ENCODE measurements at regions not wholly inside any gene's neighbourhood (a gene's known extent, or its start where the extent isn't known, plus 50 kb on each side); places are given as distances from the start of the nearest gene placed in this dataset.

- Histone ChIP-seq H3K4me1 (ENCODE audit: control insufficient read depth, insufficient read depth, low read length) (no peaks in the 10 kb centered on the region), H3K9me3 (ENCODE audit: control insufficient read depth, insufficient read depth, low read depth, low read length) (no peaks in the 10 kb centered on the region), H3K36me3 (ENCODE audit: control insufficient read depth, insufficient read depth, low read length) (no peaks in the 10 kb centered on the region), H3K4me3 (ENCODE audit: low read depth in 2 of 2, low read length in 2 of 2) (no peak overlapping the region), H3K27ac (ENCODE audit: low read length) (no peak overlapping the region), H3K27me3 (ENCODE audit: control insufficient read depth, insufficient read depth, low read length) (no peaks in the 10 kb centered on the region; the same call in 1 of the 2 replicates)
- DNase-seq (ENCODE audit: low read depth, low spot score) (no peak), ATAC-seq (no peak)
- in situ Hi-C loops (cut with HindIII; ENCODE audit: low pct_unique_long_range_greater_than_20kb, low sequenced_read_pairs) (no loop called here), intact Hi-C loops (cut with micrococcal nuclease; ENCODE audit: unreplicated experiment) (no loop called here)
- no TSS peak for BruUV-seq (replicated peaks)
- POLR2A ChIA-PET: no interaction called here
- CTCF ChIA-PET: no interaction called here
- no peak for TF ChIP-seq REST (IDR thresholded peaks at IDR 0.05; ENCODE audit: insufficient read depth in 1 of 2, low read depth in 2 of 2, low read length in 1 of 2)
Observed at GRCh38 chr10:62919776-62920175, 103.6 kb upstream of the EGR2 start.

GRCh38 chr10:62917475-62918238, 101.5 kb upstream of the EGR2 start:
- TF ChIP-seq SIN3A (IDR thresholded peaks at IDR 0.05; ENCODE audit: borderline replicate concordance, insufficient read depth, low read depth, low read length) (no peak), TCF7L2 (IDR thresholded peaks at IDR 0.05; ENCODE audit: low read depth, low read length) (no peak), REST (IDR thresholded peaks at IDR 0.05; ENCODE audit: insufficient read depth in 1 of 2, low read depth in 2 of 2, low read length in 1 of 2) (no peak), CTCF (IDR thresholded peaks at IDR 0.05) (no peak), POLR2AphosphoS5 (IDR thresholded peaks at IDR 0.05; ENCODE audit: low read depth, low read length) (no peak)
- in situ Hi-C loops (cut with HindIII; ENCODE audit: low pct_unique_long_range_greater_than_20kb, low sequenced_read_pairs): no loop called here
- Histone ChIP-seq H3K27me3 (ENCODE audit: control insufficient read depth, insufficient read depth, low read length) (no peaks in the 10 kb centered on the region; the same call in 1 of the 2 replicates), H3K4me1 (ENCODE audit: control insufficient read depth, insufficient read depth, low read length) (no peaks in the 10 kb centered on the region), H3K36me3 (ENCODE audit: control insufficient read depth, insufficient read depth, low read length) (no peaks in the 10 kb centered on the region), H3K27ac (ENCODE audit: low read length) (no peak overlapping the region), H3K9me3 (ENCODE audit: control insufficient read depth, insufficient read depth, low read depth, low read length) (no peaks in the 10 kb centered on the region), H3K4me3 (ENCODE audit: low read depth in 2 of 2, low read length in 2 of 2) (no peak overlapping the region)
- no TSS peak for BruUV-seq (replicated peaks)
- POLR2A ChIA-PET: no interaction called here
- CTCF ChIA-PET: no interaction called here
- intact Hi-C loops (cut with micrococcal nuclease; ENCODE audit: unreplicated experiment): no loop called here
- ATAC-seq (no peak), DNase-seq (ENCODE audit: low read depth, low spot score) (no peak)
